ENCODE measurements at regions not wholly inside any gene's neighbourhood (a gene's known extent, or its start where the extent isn't known, plus 50 kb on each side); places are given as distances from the start of the nearest gene placed in this dataset.
A peak's percentile ranks its signal among the peaks of the same experiment; 100 is the strongest.

DNA sequence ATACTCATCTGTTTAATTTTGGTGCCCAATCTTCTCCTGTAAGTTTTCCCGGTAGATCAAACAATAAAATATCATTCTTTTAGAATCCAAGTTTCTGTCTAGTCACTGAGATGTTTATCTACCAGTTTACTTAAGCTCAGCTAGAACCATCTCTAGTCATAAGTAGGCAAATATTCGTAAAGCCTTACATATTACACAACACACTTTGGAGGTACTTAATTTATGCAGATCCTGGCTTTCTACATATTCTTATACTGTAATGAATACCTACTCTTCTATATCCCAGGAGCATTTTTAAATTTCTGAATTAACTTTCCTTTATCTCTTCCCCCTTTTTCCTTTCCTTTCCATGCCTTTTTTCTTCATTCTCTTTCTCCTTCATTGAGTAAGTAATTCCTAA is 185.9 kb upstream of the ZBTB20 start:
- DNase-seq, result no peak

DNA sequence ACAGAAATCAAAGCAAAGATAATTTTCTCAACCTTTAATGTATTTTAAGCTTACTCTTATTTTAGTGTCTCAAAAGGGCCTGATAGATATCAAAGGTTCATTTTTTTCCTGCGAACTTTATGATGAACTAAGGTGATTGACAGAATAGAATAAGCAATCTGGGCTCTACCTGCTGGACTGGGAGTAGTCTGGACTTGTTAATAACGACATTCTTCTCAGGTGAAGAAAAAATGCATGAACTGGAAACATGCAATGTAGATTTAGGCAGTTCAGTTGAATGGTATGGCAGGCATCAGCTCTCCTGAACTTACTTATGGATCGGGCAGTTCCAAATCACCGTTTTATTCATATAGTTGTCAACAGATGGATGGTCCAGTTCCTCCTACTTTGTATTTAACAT is 189.7 kb upstream of the ZBTB20 start:
- no peak for DNase-seq

DNA sequence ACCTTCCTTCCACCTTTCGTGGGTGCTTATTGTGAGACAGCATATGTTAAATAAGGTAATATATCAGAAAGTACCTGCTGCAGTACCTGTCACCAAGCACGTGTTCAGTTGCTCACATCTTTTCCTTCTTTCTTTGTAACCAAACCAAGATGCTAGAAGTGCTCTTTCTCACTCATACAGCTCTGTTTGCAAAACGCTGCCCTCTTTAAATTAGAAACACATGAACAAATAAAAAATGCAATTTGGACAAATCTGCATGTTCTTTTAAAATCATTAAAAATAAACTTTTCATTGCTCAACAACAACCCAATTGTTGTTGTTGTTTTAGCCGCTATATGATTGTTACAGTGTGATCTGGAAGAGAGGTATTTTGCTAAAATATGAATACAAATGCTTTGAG is 193.5 kb upstream of the ZBTB20 start:
- DNase-seq, result no peak

DNA sequence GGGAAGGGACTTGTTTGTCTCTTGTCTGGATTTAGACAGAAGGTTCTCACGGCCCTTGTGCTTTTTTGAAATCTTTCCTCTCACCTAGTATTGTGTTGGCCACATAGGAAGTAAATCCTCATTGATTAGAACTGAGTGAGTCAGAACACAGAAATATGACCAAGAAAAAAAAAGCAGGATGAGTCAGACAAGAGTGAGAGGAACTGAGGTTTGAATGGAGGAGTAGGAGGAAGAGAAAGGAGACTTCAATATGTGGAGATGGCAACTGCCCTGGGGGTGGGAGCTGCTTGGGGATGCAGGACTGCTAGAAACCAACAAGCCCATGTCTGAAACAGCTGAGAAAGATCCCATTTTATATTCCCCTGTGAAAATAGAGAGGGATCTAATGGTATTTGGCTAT is 194.1 kb upstream of the ZBTB20 start:
- DNase-seq, result no peak

DNA sequence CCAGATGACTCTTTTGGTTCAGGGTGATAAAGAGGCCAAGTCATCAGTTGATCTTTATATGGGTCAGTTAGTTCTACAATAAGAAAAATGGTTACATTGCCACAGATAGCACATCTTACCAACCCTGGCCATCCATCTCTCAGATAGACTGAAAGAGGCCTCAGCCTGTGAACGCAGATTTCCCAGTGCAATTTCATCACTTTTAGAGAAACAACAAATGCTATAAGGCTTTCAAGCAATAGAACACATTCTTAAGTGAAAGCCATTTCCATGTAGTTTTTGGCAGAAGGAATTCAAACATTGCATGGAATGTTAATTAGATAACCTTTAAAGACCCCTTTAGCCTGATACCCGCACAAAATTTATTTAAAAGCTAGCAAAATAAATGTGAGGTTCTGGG is 200.6 kb upstream of the ZBTB20 start:
- no peak for DNase-seq

DNA sequence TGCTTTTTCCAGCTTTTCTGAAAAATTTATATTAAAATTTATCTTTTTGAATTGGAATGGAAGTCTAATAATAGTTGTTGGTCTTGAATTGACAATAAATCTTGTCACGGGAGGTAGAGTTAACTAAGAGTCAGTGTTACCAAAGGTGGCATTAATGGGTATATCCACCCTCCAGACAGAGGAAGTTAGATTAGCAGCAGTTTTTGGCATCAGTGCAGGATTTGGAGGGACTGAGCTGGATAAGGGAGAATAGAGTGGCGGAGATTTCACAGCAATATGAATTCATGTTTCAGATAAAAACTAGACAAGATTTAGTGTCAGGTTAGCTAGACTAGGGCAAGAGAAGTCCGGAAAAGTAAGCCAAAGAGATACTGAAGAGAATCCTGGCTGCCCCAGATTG is 201.3 kb upstream of the ZBTB20 start:
- DNase-seq, result no peak

DNA sequence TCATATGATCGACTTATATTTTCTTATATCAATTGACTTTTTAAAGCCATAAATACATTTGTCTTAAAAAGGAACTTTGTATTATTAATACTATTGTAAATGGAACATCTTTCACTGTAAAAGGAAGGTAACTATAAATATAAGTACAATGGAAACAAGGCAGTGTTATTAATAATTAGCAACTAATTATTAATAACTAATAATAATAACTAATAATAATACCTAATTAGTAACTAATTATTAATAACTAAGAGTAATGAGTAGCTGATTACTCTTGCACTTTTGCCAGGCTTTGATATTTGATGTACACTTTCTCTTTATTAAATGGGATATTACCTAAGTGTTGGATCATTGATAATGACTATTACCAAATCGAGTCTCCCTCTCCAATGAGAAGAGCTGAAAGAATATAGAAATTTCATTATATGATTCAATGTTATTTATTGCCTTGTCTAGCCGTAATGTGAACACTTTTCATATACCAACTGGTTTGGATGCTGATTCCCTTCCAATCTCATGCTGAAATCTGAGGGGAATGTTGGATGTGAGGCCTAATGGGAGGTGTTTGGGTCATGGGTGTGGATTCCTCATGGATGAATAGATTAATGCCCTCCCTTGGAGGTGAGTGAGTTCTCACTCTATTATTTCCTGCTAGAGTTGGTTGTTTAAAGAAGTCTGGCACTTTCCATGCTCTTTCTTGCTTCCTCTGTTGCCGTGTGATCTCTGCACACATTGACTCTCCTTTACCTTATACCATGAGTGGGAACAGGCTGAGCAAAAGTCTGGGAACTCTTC is 202.1 kb upstream of the ZBTB20 start:
- DNase-seq, result no peak

DNA sequence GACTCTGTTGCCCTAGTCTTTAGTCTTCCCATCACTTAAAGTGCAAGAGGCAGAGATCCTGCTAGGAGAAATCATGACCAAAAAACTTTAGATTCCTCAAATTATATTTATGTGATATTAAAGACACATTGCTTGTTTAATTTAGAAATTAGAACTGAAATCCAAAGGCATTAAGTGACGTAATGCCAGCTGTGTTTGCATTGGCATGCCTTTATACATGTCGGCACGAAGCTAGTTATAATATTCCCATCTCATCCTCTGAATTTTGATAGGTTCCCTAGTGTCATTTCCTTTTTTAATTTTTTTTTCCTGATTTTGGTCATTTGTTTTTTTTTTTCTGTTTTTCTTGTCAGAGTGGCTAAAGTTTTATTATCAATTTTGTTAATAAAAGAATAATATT is 203.5 kb upstream of the ZBTB20 start:
- DNase-seq, result no peak

DNA sequence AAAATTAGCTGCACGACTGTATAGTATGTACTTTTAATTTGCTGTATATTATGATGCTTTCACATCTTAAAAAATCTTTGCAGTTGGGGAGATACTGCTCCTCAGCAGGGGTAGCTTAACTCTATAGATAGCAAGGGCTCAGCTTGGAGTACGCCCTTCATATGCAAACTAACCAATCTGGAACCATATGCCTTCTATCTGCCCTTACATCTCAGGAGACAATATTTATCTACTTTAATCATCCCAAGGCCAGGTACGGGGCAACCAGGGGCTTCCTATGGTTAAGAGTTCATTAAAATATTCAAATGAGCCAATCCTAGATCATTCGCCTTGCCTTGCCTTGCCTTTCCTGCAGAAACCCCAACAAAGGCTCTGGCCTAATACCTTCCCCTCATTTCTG is 204.1 kb upstream of the ZBTB20 start:
- no peak for DNase-seq

DNA sequence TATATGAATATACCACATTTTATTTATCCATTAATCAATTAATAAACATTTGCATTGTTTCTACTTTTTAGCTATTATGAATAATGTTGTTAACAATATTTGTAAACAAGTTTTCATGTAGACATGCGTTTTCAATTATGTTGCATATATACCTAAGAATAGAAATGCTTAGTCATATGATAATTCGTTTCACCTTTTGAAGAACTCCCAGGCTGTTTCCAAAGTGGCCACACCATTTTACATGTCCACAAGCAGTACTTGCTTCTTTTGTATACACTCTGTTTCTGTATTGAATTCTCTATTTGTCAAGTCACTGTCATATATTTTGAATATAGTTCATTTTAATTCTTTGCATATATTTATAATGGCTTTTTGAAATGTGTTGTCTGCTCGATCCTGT is 206.9 kb upstream of the ZBTB20 start:
- DNase-seq, result no peak

DNA sequence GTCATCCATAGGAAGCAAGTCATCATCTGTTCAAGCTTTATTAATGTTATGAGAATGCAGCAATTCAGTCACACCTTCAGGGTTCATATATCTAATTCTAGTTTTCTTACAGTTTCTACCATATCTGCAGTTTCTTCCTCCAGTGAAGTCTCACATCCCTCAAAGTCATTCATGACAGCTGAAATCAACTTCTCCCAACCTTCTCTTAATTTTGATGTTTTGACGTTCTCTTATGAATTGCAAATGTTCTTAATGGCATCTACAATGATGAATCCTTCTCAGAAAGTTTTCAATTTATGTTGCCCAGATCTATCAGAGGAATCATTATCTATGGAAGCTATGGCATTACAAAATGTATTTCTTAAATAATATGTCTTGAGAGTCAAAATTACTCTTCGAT is 210.4 kb upstream of the ZBTB20 start:
- no peak for DNase-seq

DNA sequence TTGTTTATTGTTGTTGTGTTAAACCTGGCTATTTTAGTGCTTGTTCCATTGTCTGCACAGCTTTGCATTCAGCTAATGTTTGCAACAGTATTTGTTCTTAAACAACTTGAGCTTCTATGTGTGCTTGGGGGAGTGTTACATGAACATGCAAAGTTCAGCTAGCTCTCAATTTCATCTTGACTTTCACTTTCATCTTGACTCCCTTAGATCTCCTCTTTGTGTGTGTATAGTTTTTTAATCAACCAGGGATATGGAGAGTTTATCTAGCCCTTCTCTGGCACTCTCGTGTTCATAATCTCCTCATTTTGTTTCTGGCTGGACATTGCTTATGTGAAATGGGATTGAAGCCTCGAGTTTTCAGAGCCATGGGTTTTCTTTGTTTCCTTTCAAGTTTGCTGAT is 212.4 kb upstream of the ZBTB20 start:
- DNase-seq, result no peak

DNA sequence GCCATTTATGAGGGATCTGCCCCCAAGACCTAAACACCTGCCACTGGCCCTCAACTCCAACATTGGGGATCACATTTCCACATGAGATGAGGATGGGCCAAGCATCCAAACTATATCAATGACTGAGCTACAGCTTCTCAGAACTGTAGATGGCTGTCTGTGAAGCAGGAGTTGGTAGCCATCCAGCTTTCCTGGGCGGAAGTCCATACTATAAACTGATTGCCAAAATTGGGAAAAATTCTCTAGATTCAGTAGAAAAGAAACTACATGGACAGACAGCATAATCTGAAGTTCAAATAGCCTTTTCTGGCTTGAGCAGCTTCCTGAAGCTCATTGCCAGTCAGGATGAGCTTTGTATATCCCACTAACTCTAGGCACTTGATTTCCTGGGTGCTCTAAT is 214.7 kb upstream of the ZBTB20 start:
- DNase-seq, result no peak

DNA sequence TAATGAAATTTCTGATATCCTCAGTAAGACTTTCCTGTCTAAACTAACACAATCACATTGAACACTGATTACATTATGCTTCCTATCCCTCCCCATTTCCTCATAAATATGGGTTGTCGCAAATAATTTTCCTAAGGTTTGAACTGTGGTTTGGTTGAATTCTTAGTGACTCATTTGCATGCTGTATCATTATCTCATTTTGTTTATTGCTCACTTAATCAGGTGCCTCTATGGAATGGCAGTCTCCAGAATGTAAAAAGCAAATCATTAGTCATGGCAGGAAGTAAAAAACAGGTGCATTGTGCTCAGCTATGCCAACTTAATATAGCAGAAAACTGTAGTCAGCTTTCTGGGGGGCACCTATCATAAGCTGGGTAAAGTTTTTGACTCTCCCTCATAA is 216.0 kb upstream of the ZBTB20 start:
- no peak for DNase-seq

DNA sequence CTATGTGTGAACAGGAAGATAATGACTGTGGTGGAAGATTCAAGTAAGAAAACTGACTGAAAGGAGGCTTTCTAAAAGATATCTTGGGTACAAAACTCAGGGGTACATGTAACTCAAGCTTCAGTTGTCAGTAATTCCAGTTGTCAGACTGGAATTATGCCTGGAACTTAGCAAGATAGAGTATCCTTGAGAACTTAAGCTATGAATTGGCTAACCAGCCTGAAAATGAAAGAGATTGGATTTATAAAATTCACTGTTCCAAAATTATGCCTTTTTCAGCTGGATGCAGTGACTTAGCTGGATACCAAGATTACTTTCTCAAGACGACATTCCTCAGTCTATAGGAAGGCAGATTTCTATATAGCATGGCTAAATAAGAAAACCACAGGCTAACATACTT is 221.9 kb upstream of the ZBTB20 start:
- DNase-seq, result no peak

DNA sequence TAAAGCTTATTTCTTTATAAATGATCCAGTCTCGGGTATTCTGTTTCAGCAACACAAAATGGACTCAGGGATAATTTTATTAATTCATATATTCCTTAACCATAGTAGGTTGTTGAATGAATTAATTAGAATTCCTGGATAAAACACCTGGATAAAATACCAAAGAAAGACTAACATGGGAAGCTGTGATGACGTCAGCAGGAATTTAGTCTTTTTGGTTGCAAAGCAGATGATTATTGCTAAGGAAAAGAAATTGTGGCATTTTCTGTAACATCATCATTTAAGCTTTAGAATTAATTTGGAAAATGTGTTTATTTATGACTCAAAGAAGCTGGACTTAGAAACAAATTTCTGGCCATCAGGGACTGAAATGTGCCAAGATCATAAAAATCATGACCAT is 228.3 kb upstream of the ZBTB20 start:
- DNase-seq, result no peak

DNA sequence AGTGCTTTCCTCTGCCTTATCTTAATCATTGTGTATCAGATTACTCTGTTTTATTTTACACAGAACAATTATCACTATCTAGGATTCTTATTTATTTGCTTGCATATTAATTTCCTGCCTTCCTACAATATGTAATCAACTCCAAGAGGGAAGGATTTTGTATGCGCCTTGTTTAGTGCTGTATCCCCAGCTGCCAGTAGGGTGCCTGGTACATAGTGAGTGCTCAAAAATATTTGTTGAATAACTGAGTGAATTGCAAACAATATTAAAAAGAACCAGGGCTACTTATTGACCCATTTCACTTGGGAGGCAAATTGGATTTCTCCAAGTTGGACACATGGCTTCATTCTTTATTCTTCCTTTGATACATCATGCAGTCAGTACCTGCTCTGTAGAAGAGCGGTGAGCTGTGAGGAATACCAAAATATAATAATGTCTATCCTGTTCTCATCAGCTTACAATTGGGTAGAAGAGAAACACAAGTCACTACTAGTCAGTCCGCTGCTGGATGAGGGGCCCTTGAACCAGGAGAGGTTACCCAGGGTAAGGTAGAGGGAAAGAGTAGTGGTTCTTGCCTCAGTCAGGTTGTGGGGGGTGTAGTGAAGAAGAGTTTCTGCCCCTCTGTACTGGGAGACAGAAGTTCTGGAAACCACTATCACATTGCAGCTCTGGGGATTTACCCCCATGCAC is 233.9 kb upstream of the ZBTB20 start:
- peak; percentile 40 for DNase-seq

DNA sequence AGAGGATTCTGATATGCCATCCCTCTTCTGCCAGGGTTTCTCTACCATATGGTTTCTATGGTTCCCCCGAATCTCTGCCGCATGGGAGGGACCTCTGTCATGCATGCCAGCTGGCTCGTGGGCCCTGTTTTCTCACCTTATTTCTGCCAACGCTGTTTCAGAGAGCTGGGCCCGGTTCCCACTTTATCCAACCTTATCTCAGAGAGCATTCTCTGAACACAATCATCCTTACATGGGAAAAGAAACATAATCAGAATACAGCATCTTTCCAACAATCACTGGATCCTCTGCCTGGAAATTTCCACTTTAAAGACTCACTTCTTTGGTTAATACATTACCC is 234.5 kb upstream of the ZBTB20 start:
- no peak for DNase-seq

DNA sequence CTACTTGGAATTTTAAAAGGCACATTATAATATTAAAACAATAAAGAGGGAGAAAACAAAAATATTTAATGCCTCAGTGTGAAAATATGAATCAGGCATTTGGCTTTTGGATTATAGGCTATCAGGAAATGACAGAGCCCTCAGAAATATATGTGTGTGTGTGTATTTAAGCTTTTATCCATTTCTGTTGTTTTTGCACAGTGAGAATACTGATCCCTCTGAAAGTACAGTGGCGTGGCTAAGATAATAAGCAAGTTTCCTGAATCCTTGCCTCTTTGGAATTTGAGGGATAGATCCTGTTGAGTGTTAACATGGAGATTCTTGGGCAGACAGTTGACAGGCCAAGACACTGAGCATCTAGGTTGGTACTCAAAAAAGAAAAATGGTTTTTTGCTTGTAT is 234.8 kb upstream of the ZBTB20 start:
- no peak for DNase-seq

DNA sequence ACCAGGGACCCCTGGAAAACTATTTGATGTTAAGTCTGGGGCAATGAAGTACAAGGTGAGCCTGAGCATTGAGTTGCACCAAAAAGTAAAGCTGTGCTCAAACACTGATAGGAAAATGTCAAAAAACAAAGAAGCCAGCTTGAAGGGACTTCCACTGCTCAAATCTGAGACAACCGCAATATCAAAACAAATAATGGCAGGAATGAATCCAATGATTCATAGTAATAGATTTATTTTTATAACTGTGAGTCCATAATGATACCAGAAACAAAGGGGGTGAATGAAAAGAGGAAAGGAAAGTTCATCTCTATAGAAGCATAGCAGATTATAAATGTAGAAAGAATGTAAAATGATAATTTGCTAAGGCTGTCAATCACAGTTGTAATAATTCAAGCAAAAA is 237.3 kb upstream of the ZBTB20 start:
- DNase-seq, result no peak

DNA sequence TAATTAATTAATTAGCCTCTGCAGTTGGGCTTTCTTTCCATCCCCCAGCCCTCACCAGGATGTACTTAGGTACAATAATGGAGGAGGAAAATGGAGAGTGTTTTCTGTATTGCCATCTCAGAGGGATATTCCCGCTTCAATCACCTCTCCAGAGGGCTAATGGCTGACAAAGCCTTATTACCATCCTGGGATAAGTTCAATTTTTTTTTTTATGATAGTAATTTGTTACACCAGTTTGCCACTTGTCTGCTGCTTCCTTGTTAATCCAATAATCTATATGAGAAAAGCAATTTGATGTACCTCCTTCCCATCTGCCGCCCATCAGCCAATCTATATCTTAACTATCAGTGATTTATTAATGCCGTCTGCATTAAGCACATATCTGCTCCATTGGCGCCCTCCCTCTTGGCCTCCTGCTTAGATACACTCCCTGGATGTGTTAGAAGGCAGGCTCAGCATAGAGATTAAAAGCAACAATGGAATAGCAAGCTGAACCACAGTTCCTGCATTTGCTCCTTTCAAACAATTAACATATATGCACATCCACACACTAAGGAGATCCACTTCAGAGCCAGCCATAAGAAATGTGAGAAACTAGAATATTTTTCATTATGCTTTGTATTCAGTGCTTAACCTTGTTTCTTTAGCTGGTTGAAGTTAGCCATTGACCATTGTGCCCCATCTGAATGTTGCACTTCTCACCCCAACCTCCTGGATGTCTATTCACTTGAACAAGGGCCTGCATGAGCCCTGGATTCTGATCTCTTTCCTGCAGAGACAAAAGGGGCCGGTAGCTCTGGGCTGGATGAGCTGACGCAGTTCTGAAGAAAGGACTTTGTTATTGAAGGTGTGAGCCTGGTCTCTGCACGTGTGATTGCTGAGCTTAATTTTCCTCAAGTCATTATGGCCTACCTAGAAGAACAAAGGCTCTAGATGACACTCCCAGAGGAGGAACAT is 237.3 kb upstream of the GAP43 start:
- DNase-seq, result no peak

DNA sequence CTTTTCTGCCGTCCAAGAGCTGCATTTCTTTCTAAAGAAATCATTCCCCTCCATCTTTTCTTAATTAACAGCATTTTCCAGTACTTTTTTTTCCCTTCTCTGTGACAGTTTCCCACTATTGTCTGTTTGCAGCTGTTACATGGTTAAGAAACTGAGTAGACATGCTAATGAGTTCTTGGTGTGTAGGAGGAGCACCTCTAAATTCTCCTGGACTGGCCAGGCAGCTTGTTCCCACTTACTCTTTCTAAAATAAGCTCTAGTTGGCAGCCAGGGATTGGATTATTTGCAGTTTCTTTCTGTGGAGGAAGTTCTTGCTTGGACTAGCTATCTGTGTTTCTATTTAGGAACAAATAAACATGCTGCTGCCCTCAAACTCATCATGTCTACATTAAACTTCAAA is 235.1 kb upstream of the GAP43 start:
- DNase-seq, result no peak

DNA sequence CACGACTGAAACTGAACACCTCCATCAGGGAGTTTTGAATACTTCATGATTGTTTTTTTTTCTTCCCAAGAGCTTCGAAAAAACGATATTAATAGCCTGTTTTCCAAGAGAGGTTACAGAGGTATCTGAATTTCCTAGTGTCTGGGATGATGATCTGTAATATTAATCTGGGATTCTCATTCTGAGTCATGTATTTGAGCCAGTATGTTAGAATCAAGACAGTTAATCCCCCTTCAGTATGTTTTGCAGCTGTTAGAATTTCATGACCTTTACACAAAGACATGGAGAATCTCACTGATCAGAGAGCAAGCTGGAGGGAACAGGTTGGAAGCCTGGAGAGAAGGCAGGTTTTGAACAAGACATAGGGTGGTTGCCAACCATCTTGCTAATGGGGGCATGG is 234.5 kb upstream of the GAP43 start:
- DNase-seq, result no peak

DNA sequence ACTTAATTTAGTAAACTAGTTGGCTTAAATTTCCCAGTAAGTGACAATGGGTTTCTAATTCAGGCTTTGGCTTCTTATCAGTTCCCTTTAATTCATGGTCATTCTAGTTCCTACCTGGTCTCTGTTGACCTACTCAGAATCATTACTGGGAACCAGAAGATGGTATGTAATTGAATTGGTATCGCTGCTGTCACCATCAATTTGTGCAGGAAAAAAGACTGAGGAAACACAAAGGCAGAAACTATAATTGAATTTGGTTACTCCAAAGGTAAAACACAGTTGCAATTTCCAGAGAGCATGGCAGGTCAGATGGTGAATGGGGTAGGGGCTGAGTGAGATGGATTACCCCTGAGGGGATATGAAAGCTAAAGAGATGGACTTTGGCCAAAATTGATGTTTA is 226.5 kb upstream of the GAP43 start:
- DNase-seq, result peak; percentile 31

Data from NCI-H146 (cell line).